Fibroblast of pulmonary artery (primary cell): ENCODE measurements at regions not wholly inside any gene's neighbourhood (a gene's known extent, or its start where the extent isn't known, plus 50 kb on each side); places are given as distances from the start of the nearest gene placed in this dataset.

Experiments
- DNase-seq: peaks from one replicate; pipeline ENCODE4 v3.0.0-alpha.2; 2010; ENCODE audit warnings: low read depth
- H3K4me3 ChIP-seq: replicated peaks from 2 replicates; pipeline ENCODE4 v1.5.1; 2011; ENCODE audit warnings: low read depth, mild to moderate bottlenecking, control low read depth, low read length, moderate library complexity
- CTCF ChIP-seq: IDR thresholded peaks from 2 replicates; pipeline ENCODE4 v1.5.1; 2011; ENCODE audit warnings: mild to moderate bottlenecking, control low read depth, low read length, inconsistent platforms; ENCODE audit errors: missing control alignments

DNA sequence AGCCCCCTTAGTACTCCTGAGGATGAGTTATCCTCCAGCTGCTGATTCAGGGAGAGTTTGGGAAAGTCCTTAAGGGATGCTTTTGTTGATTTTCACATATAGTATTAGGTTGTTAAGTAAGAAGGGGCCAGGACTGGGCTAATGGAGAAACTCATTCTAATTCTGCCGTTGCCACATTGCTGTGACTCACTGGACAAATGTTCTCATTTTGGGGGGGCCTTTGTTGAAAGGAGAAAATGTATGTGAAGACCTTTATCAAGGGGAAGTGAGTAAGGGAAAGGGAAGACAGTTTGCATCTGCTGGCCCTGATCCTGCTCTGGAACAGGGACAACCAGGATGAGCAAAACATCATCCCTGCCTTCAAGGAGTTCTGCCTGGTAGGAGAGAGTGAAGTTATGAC, 123.2 kb upstream of the FGGY start:
- no peak overlapping the region for H3K4me3 ChIP-seq
- TF ChIP-seq CTCF = no peak
- peak; percentile 91 for DNase-seq

DNA sequence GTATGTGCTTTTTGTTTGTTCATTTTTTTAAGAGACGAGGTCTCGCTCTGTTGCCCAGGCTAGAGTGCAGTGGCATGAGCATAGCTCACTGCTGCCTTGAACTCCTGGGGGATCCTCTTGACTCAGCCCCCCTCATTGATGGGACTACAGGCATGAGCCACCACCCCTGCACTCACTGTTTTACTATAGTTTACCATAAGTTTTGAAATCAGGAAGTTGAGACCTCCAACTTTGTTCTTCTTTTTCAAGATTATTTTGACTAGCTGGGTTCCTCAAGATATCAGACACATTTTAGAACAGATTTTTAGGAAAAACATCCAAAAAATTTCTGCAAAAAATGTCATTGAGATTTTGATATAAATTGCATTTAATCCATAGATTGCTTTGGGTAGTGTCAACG, 120.4 kb upstream of the FGGY start:
- DNase-seq = no peak
- TF ChIP-seq CTCF = no peak
- no peak overlapping the region for H3K4me3 ChIP-seq

DNA sequence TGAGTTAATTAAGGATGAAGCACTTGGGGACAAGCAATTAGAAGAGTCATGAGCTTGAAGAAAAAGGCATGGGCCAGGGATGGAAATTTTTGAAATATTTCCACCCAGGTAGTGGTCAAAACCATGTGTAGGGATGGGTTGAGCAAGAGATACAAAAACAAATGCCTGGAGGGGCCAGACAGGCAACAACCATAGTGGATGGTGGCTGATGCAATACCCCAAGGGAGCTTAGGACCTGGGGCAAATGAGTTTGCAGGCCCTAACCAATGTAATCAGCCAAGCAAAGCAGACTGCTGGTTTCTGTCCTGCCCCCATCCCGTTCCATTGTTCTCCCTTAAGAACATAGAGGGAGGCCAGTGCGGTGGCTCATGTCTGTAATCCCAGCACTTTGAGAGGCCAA, 119.1 kb upstream of the FGGY start:
- no peak for TF ChIP-seq CTCF
- no peak for DNase-seq

GRCh38 chr1:59178339-59179187, 118.3 kb upstream of the FGGY start:
- H3K4me3 ChIP-seq = no peak overlapping the region
- no peak for TF ChIP-seq CTCF
- DNase-seq = peak; percentile 24

More for the DNA sequence above, 119.1 kb upstream of the FGGY start:
- no peak overlapping the region for H3K4me3 ChIP-seq

DNA sequence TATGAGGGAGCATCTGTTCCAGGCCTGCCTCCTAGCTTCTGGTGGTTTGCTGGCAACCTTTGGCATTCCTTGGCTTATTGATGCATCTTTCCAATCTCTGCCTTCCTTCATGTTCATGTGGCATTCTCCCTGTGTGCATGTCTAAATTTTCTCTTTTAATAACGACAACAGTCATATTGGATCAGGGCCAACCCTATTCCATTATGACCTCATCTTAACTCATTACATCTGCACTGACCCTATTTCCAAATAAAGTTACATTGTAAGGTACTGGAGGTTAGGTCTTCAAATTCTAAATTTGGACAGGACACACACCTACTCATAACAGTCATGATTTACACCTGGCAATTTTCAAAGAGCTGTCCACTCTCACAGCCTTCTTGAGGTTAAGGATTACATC, 117.2 kb upstream of the FGGY start:
- no peak for TF ChIP-seq CTCF
- no peak overlapping the region for H3K4me3 ChIP-seq
- DNase-seq = no peak

- no peak for TF ChIP-seq CTCF
- DNase-seq = no peak
- H3K4me3 ChIP-seq = no peak overlapping the region
Observed at GRCh38 chr1:59180735-59181134, 116.2 kb upstream of the FGGY start.
